Panc1 (cell line): ENCODE measurements at regions not wholly inside any gene's neighbourhood (a gene's known extent, or its start where the extent isn't known, plus 50 kb on each side); places are given as distances from the start of the nearest gene placed in this dataset.

Experiments
- SIN3A ChIP-seq: IDR thresholded peaks from 2 replicates; pipeline ENCODE4 v1.6.1; 2012; ENCODE audit warnings: low read depth, mild to moderate bottlenecking, low read length, moderate library complexity, borderline replicate concordance; ENCODE audit not compliant: insufficient read depth
- TF ChIP-seq, protein P1 (sequence below): fragments of 450-650 bp; IDR thresholded peaks from 2 replicates; pipeline ENCODE4 v1.5.1; 2017; ENCODE audit warnings: mild to moderate bottlenecking
- TF ChIP-seq, protein P2 (sequence below), 2 experiments: IDR thresholded peaks; 2 replicates each; pipeline ENCODE4 v1.6.1; 2011 to 2012; ENCODE audit warnings: low read depth in 2 of 2, control low read depth in 1 of 2, low read length in 1 of 2, mild to moderate bottlenecking in 1 of 2, moderate library complexity in 1 of 2; ENCODE audit not compliant: insufficient read depth in 1 of 2

DNA sequence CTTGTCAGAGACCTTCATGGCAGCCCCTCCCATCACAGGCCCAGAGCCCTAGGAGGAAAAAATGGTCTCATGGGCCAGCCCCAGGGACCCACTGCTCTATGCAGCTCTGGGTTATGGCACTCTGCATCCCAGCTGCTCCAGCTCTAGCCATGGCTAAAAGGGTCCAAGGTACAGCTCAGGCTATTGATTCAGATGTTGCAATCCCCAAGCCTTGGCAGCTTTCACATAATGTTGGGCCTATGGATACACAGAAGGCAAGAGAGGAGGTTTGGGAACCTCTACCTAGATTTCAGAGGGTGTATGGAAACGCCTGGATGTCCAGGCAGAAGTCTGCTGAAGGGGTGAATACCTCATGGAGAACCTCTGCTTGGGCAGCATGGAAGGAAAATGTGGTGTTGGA lies 996.0 kb downstream of the PCDH9 start:
- TF ChIP-seq, protein P1, sequence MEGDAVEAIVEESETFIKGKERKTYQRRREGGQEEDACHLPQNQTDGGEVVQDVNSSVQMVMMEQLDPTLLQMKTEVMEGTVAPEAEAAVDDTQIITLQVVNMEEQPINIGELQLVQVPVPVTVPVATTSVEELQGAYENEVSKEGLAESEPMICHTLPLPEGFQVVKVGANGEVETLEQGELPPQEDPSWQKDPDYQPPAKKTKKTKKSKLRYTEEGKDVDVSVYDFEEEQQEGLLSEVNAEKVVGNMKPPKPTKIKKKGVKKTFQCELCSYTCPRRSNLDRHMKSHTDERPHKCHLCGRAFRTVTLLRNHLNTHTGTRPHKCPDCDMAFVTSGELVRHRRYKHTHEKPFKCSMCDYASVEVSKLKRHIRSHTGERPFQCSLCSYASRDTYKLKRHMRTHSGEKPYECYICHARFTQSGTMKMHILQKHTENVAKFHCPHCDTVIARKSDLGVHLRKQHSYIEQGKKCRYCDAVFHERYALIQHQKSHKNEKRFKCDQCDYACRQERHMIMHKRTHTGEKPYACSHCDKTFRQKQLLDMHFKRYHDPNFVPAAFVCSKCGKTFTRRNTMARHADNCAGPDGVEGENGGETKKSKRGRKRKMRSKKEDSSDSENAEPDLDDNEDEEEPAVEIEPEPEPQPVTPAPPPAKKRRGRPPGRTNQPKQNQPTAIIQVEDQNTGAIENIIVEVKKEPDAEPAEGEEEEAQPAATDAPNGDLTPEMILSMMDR: no peak
- TF ChIP-seq, protein P2, sequence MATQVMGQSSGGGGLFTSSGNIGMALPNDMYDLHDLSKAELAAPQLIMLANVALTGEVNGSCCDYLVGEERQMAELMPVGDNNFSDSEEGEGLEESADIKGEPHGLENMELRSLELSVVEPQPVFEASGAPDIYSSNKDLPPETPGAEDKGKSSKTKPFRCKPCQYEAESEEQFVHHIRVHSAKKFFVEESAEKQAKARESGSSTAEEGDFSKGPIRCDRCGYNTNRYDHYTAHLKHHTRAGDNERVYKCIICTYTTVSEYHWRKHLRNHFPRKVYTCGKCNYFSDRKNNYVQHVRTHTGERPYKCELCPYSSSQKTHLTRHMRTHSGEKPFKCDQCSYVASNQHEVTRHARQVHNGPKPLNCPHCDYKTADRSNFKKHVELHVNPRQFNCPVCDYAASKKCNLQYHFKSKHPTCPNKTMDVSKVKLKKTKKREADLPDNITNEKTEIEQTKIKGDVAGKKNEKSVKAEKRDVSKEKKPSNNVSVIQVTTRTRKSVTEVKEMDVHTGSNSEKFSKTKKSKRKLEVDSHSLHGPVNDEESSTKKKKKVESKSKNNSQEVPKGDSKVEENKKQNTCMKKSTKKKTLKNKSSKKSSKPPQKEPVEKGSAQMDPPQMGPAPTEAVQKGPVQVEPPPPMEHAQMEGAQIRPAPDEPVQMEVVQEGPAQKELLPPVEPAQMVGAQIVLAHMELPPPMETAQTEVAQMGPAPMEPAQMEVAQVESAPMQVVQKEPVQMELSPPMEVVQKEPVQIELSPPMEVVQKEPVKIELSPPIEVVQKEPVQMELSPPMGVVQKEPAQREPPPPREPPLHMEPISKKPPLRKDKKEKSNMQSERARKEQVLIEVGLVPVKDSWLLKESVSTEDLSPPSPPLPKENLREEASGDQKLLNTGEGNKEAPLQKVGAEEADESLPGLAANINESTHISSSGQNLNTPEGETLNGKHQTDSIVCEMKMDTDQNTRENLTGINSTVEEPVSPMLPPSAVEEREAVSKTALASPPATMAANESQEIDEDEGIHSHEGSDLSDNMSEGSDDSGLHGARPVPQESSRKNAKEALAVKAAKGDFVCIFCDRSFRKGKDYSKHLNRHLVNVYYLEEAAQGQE (IDR thresholded peaks at IDR 0.05; ENCODE audit: insufficient read depth in 1 of 2, low read depth in 2 of 2, low read length in 1 of 2): no peak
- no peak for TF ChIP-seq SIN3A
